Progenitor cell of endocrine pancreas (in vitro differentiated cells): ENCODE measurements at regions not wholly inside any gene's neighbourhood (a gene's known extent, or its start where the extent isn't known, plus 50 kb on each side); places are given as distances from the start of the nearest gene placed in this dataset.

ENCODE experiments used
- DNase-seq: peaks from one replicate; pipeline ENCODE4 v3.0.0; 2021; ENCODE audit warnings: low spot score; ENCODE audit not compliant: unreplicated experiment
- H3K27ac Mint-ChIP-seq: 2 replicates; pipeline ENCODE4 v1.8.0; 2021; ENCODE audit warnings: mild to moderate bottlenecking, moderate library complexity, mixed read lengths
- H3K27me3 Mint-ChIP-seq: 2 replicates; pipeline ENCODE4 v1.8.0; 2021; ENCODE audit warnings: mixed read lengths
- H3K36me3 Mint-ChIP-seq: 2 replicates; pipeline ENCODE4 v1.8.0; 2022; ENCODE audit warnings: mixed read lengths; ENCODE audit not compliant: insufficient read depth
- H3K4me1 Mint-ChIP-seq: 2 replicates; pipeline ENCODE4 v1.8.0; 2021; ENCODE audit warnings: low read depth, mixed read lengths
- H3K4me3 Mint-ChIP-seq: 2 replicates; pipeline ENCODE4 v1.8.0; 2021; ENCODE audit warnings: low read depth, mild to moderate bottlenecking, moderate library complexity, mixed read lengths
- H3K9me3 Mint-ChIP-seq: 2 replicates; pipeline ENCODE4 v1.8.0; 2021; ENCODE audit warnings: low read depth, mixed read lengths
- TF ChIP-seq, protein P1 (sequence below): fragments of 200-600 bp; sonication (generic); IDR thresholded peaks from one replicate; pipeline ENCODE4 v1.5.0; 2021; ENCODE audit warnings: antibody characterized with exemption, mild to moderate bottlenecking; ENCODE audit not compliant: unreplicated experiment

DNA sequence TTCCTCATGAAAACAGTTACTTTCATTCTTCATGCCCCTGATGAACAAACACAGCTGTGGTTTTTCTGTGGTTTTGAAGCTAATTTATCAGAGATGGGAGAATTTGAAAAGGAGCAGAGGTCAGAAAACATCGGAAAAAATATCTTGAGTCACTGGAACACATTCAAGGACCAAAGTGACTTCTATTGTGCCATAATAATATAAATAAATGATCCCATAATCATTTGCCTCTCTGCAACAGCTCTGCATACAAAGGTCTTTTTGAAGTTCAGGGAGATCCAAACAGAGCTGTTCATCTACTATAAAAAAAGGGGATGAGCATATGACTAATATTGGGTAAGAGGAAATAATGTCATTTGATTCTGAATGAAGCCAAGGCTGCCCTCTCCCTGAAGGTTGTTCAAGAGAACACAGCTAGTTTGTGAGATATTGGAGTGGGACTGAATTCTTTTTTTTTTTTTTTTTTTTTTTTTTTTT lies 201.3 kb upstream of the GALNT5 start:
- TF ChIP-seq, protein P1, sequence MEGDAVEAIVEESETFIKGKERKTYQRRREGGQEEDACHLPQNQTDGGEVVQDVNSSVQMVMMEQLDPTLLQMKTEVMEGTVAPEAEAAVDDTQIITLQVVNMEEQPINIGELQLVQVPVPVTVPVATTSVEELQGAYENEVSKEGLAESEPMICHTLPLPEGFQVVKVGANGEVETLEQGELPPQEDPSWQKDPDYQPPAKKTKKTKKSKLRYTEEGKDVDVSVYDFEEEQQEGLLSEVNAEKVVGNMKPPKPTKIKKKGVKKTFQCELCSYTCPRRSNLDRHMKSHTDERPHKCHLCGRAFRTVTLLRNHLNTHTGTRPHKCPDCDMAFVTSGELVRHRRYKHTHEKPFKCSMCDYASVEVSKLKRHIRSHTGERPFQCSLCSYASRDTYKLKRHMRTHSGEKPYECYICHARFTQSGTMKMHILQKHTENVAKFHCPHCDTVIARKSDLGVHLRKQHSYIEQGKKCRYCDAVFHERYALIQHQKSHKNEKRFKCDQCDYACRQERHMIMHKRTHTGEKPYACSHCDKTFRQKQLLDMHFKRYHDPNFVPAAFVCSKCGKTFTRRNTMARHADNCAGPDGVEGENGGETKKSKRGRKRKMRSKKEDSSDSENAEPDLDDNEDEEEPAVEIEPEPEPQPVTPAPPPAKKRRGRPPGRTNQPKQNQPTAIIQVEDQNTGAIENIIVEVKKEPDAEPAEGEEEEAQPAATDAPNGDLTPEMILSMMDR: no peak
- Mint-ChIP-seq H3K27me3 (no peaks in the 10 kb centered on the region), H3K36me3 (no peaks in the 10 kb centered on the region), H3K4me1 (peaks cover 20% of the 10 kb centered on the region), H3K27ac (no peak overlapping the region), H3K9me3 (no peaks in the 10 kb centered on the region), H3K4me3 (no peak overlapping the region)
- no peak for DNase-seq

DNA sequence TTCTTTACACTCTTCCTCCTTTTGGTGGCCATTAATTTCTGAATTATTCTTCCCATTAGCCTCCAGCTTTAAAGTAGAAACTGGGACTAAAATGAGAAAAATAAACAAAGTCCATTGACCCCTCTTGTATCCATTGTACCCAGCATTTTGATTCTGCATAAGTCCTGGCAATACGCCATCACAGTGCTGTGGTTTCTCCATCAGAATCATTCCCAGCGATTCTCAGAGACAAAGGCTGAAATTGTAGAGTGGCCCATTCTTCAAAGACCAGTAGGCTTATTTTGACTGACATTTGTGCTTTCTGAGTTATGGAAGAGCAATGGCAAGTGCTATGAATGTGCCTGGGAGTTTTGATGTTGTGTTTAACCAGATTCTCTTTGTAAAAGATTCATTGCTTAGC lies 199.3 kb upstream of the GALNT5 start:
- no peak overlapping the region for H3K27ac Mint-ChIP-seq
- no peaks in the 10 kb centered on the region for H3K36me3 Mint-ChIP-seq
- peaks cover 6% of the 10 kb centered on the region for H3K4me1 Mint-ChIP-seq
- no peaks in the 10 kb centered on the region for H3K9me3 Mint-ChIP-seq
- no peaks in the 10 kb centered on the region for H3K27me3 Mint-ChIP-seq
- TF ChIP-seq, protein P1: no peak
- DNase-seq: no peak
- no peak overlapping the region for H3K4me3 Mint-ChIP-seq

DNA sequence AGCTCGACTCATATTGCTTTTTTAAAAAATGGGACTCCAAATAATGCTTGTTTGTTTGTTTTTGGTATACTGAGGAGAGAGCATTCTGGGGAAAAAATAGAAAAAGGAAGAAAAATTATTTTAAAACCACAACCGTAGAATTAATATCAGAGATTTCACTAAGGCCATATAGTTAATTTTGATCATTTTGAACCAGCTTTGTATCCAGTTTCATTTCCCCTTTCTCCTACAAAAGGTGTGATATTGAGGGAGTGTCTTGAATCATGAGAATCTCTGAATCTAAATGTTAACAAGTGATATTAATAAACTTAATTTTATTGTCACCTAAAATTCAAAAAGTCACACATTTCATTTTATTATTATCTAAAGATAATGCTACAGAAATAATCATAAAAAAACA lies 198.5 kb upstream of the GALNT5 start:
- Mint-ChIP-seq H3K4me1 (peaks cover 3% of the 10 kb centered on the region), H3K27ac (no peak overlapping the region), H3K9me3 (no peaks in the 10 kb centered on the region), H3K36me3 (no peaks in the 10 kb centered on the region), H3K27me3 (no peaks in the 10 kb centered on the region), H3K4me3 (no peak overlapping the region)
- TF ChIP-seq, protein P1: no peak
- DNase-seq: no peak

DNA sequence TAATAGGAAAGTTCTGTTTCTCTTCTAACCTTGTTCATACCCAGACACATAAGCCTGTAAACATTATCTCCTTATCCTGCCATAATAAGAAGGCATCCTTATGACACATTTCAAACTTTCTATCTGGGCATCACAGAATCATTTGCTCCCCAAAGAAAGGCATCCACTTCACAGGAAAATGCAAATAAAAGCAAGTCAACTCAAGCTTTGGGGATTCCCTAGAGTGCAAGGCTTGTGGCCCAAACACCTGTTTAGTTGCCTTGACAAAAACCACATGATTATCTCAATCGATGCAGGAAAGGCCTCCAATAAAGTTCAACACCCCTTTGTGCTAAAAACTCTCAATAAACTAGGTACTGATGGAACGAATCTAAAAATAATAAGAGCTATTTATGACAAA lies 195.7 kb upstream of the GALNT5 start:
- no peak for DNase-seq
- H3K27me3 Mint-ChIP-seq: no peaks in the 10 kb centered on the region
- H3K27ac Mint-ChIP-seq: no peak overlapping the region
- H3K4me3 Mint-ChIP-seq: no peak overlapping the region
- no peaks in the 10 kb centered on the region for H3K9me3 Mint-ChIP-seq
- no peaks in the 10 kb centered on the region for H3K36me3 Mint-ChIP-seq
- H3K4me1 Mint-ChIP-seq: peaks cover 3% of the 10 kb centered on the region
- TF ChIP-seq, protein P1: no peak

DNA sequence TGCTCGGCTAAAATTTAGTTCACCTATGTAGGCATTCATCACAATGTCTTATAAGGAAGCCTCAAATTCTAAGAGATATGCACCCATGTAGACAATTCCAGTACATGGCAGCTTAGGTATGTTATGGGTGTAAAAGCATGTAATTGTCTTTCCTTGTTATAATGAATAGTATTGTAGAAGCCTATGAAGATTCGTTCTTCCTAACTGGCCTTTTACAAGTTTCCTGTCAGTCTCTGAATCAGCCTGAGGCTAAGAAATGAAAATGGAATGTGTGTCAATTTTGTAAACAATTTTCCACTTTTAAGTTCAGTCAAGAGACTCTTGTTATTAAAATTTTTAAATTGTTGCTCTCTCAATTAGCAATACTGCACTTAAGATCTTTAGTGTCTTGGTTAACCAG lies 189.9 kb upstream of the GALNT5 start:
- no peaks in the 10 kb centered on the region for H3K4me1 Mint-ChIP-seq
- no peak overlapping the region for H3K27ac Mint-ChIP-seq
- TF ChIP-seq, protein P1: no peak
- no peaks in the 10 kb centered on the region for H3K36me3 Mint-ChIP-seq
- H3K27me3 Mint-ChIP-seq: no peaks in the 10 kb centered on the region
- DNase-seq: no peak
- no peak overlapping the region for H3K4me3 Mint-ChIP-seq
- peaks cover 16% of the 10 kb centered on the region for H3K9me3 Mint-ChIP-seq
